ENCODE measurements at regions not wholly inside any gene's neighbourhood (a gene's known extent, or its start where the extent isn't known, plus 50 kb on each side); places are given as distances from the start of the nearest gene placed in this dataset.

- H3K4me2 ChIP-seq (ENCODE audit: low read length): no peak overlapping the region
- H3K9me3 ChIP-seq (ENCODE audit: low read length): no peaks in the 10 kb centered on the region
- no peaks in the 10 kb centered on the region for H3K4me1 ChIP-seq (ENCODE audit: insufficient read depth, low read length)
- no peaks in the 10 kb centered on the region for H3F3A ChIP-seq (ENCODE audit: low read length, unreplicated experiment)
- POLR2A ChIA-PET (ENCODE audit: unreplicated experiment): no interaction called here
- no peaks in the 10 kb centered on the region for H3K9me2 ChIP-seq (replicated peaks; ENCODE audit: low read length)
- BruUV-seq (replicated peaks): no TSS peak
- TF ChIP-seq CTCF (conservative IDR thresholded peaks at IDR 0.05; ENCODE audit: low read depth, low read length): no peak
- no peak for TF ChIP-seq EZH2 (IDR thresholded peaks at IDR 0.05; ENCODE audit: low read length, unreplicated experiment)
- no peak for TF ChIP-seq EZH2phosphoT487 (IDR thresholded peaks at IDR 0.05; ENCODE audit: borderline replicate concordance, low read length)
- CTCF ChIA-PET: no interaction called here
- no peaks in the 10 kb centered on the region for H3K36me3 ChIP-seq (ENCODE audit: low read depth, low read length)
- H3K27ac ChIP-seq (ENCODE audit: low read length): no peak overlapping the region
- intact Hi-C loops (cut with micrococcal nuclease): no loop called here
- no peak for ATAC-seq
- no peak overlapping the region for H3K9ac ChIP-seq (ENCODE audit: low read length)
- H3K27me3 ChIP-seq (ENCODE audit: low read length): no peaks in the 10 kb centered on the region
- H3K4me3 ChIP-seq (ENCODE audit: low read length): no peak overlapping the region
- no peaks in the 10 kb centered on the region for H4K20me1 ChIP-seq (ENCODE audit: low read length)
- H2AFZ ChIP-seq (ENCODE audit: low read length): no peak overlapping the region
- no peaks in the 10 kb centered on the region for H3K79me2 ChIP-seq (ENCODE audit: low read length)
- no peak for DNase-seq
These were observed 107.4 kb downstream of the BCOR start for GRCh38 chrX:39990388-39990787.

- no peaks in the 10 kb centered on the region for H3K36me3 ChIP-seq (ENCODE audit: low read depth, low read length)
- ChIA-PET POLR2A (ENCODE audit: unreplicated experiment) (no interaction called here), CTCF (no interaction called here)
- H3K27ac ChIP-seq (ENCODE audit: low read length): no peak overlapping the region
- H3K9ac ChIP-seq (ENCODE audit: low read length): no peak overlapping the region
- no peaks in the 10 kb centered on the region for H3K9me3 ChIP-seq (ENCODE audit: low read length)
- no peak for TF ChIP-seq CTCF (conservative IDR thresholded peaks at IDR 0.05; ENCODE audit: low read depth, low read length)
- TF ChIP-seq EZH2 (IDR thresholded peaks at IDR 0.05; ENCODE audit: low read length, unreplicated experiment): no peak
- TF ChIP-seq EZH2phosphoT487 (IDR thresholded peaks at IDR 0.05; ENCODE audit: borderline replicate concordance, low read length): no peak
- intact Hi-C loops (cut with micrococcal nuclease): no loop called here
- DNase-seq (no peak), ATAC-seq (no peak)
- H3K4me3 ChIP-seq (ENCODE audit: low read length): no peak overlapping the region
- H3F3A ChIP-seq (ENCODE audit: low read length, unreplicated experiment): no peaks in the 10 kb centered on the region
- no TSS peak for BruUV-seq (replicated peaks)
- no peaks in the 10 kb centered on the region for H3K79me2 ChIP-seq (ENCODE audit: low read length)
- no peak overlapping the region for H2AFZ ChIP-seq (ENCODE audit: low read length)
- H4K20me1 ChIP-seq (ENCODE audit: low read length): no peaks in the 10 kb centered on the region
- no peaks in the 10 kb centered on the region for H3K9me2 ChIP-seq (replicated peaks; ENCODE audit: low read length)
- H3K4me2 ChIP-seq (ENCODE audit: low read length): no peak overlapping the region
- H3K27me3 ChIP-seq (ENCODE audit: low read length): no peaks in the 10 kb centered on the region
- no peaks in the 10 kb centered on the region for H3K4me1 ChIP-seq (ENCODE audit: insufficient read depth, low read length)
These were observed 105.5 kb downstream of the BCOR start for GRCh38 chrX:39992300-39992699.

GRCh38 chrX:39995457-39995856 is 102.3 kb downstream of the BCOR start:
- intact Hi-C loops (cut with micrococcal nuclease): no loop called here
- ATAC-seq (no peak), DNase-seq (no peak)
- Histone ChIP-seq H2AFZ (ENCODE audit: low read length) (no peak overlapping the region), H3F3A (ENCODE audit: low read length, unreplicated experiment) (no peaks in the 10 kb centered on the region), H3K79me2 (ENCODE audit: low read length) (no peaks in the 10 kb centered on the region), H3K4me1 (ENCODE audit: insufficient read depth, low read length) (0 out of 2 replicates have a peak, but pooled peaks cover 4% of the 10 kb centered on the region), H3K4me3 (ENCODE audit: low read length) (no peak overlapping the region), H3K36me3 (ENCODE audit: low read depth, low read length) (no peaks in the 10 kb centered on the region), H3K9me2 (replicated peaks; ENCODE audit: low read length) (no peaks in the 10 kb centered on the region), H3K4me2 (ENCODE audit: low read length) (no peak overlapping the region), H4K20me1 (ENCODE audit: low read length) (no peaks in the 10 kb centered on the region), H3K27ac (ENCODE audit: low read length) (no peak overlapping the region), H3K9ac (ENCODE audit: low read length) (no peak overlapping the region), H3K9me3 (ENCODE audit: low read length) (no peaks in the 10 kb centered on the region), H3K27me3 (ENCODE audit: low read length) (no peaks in the 10 kb centered on the region)
- CTCF ChIA-PET: no interaction called here
- TF ChIP-seq CTCF (conservative IDR thresholded peaks at IDR 0.05; ENCODE audit: low read depth, low read length) (no peak), EZH2 (IDR thresholded peaks at IDR 0.05; ENCODE audit: low read length, unreplicated experiment) (no peak), EZH2phosphoT487 (IDR thresholded peaks at IDR 0.05; ENCODE audit: borderline replicate concordance, low read length) (no peak)
- BruUV-seq (replicated peaks): no TSS peak
- POLR2A ChIA-PET (ENCODE audit: unreplicated experiment): no interaction called here
